Tibial artery (tissue), 4 donors: ENCODE measurements at regions not wholly inside any gene's neighbourhood (a gene's known extent, or its start where the extent isn't known, plus 50 kb on each side); places are given as distances from the start of the nearest gene placed in this dataset.

Experiments
- DNase-seq, 2 donors: peaks; one replicate each; pipeline ENCODE4 v3.0.0-alpha.2; 2019
- H3K27ac ChIP-seq, 2 donors: fragments of 200-600 bp; sonication (generic) in 1 of 2; 1 replicate in 1 of 2; 2 replicates in 1 of 2; pipeline ENCODE4 v1.5.1; 2018 to 2019; ENCODE audit warnings: mild to moderate bottlenecking in 1 of 2
- H3K27me3 ChIP-seq, 2 donors: fragments of 200-600 bp; sonication (generic) in 1 of 2; one replicate each; pipeline versions ENCODE4 v1.5.1 to v1.6.0; 2016 to 2019
- H3K36me3 ChIP-seq, 3 donors: fragments of 200-600 bp; sonication (generic) in 2 of 3; one replicate each; pipeline ENCODE4 v1.5.1; 2016 to 2019; ENCODE audit warnings: mild to moderate bottlenecking in 2 of 3
- H3K4me1 ChIP-seq, 4 donors: fragments of 200-600 bp; sonication (generic) in 2 of 4; 1 replicate in 3 of 4; 2 replicates in 1 of 4; pipeline ENCODE4 v1.5.1; 2016 to 2019
- H3K4me3 ChIP-seq, 2 donors: fragments of 200-600 bp; sonication (generic) in 1 of 2; 1 replicate in 1 of 2; 2 replicates in 1 of 2; pipeline ENCODE4 v1.5.1; 2018 to 2019; ENCODE audit warnings: mild to moderate bottlenecking in 2 of 2
- H3K9me3 ChIP-seq, 3 donors: fragments of 200-600 bp; sonication (generic) in 1 of 3; one replicate each; pipeline ENCODE4 v1.5.1; 2016 to 2019
- CTCF ChIP-seq, 2 experiments: fragments of 200-600 bp in 1 of 2; fragments of 450-650 bp in 1 of 2; IDR thresholded peaks; one replicate each; pipeline ENCODE4 v1.5.1; 2017 to 2019; ENCODE audit warnings: antibody characterized with exemption in 2 of 2, mild to moderate bottlenecking in 1 of 2, moderate library complexity in 1 of 2
- intact Hi-C: fragments of 100-400 bp; cut with DNase I; formaldehyde crosslinking; loops from one replicate; pipeline ENCODE4 v1.15.0; 2023; ENCODE audit warnings: low total_unique reads

- no peak for DNase-seq
- peaks cover 0 to 6% (median 3%) of the 10 kb centered on the region in 4 donors for H3K4me1 ChIP-seq
These were observed 97.8 kb downstream of the SPTSSA start for GRCh38 chr14:34364201-34364600.

GRCh38 chr14:34363733-34364134, 98.3 kb downstream of the SPTSSA start:
- Histone ChIP-seq H3K4me1 (peaks cover 0 to 6% (median 3%) of the 10 kb centered on the region in 4 donors), H3K27ac (no peak overlapping the region), H3K27me3 (peaks cover 0 to 3% of the 10 kb centered on the region in 2 donors), H3K36me3 (no peaks in the 10 kb centered on the region), H3K4me3 (no peak overlapping the region), H3K9me3 (no peaks in the 10 kb centered on the region)
- intact Hi-C loops: no loop called here
- DNase-seq: no peak
- no peak for TF ChIP-seq CTCF (IDR thresholded peaks at IDR 0.05)

More at GRCh38 chr14:34364201-34364600, 97.8 kb downstream of the SPTSSA start:
- Histone ChIP-seq H3K27me3 (peaks cover 0 to 3% of the 10 kb centered on the region in 2 donors), H3K36me3 (no peaks in the 10 kb centered on the region), H3K4me3 (no peak overlapping the region), H3K27ac (no peak overlapping the region), H3K9me3 (no peaks in the 10 kb centered on the region)
- no peak for TF ChIP-seq CTCF (IDR thresholded peaks at IDR 0.05)
- intact Hi-C loops: no loop called here

- no peak for TF ChIP-seq CTCF (IDR thresholded peaks at IDR 0.05)
- H3K36me3 ChIP-seq: no peaks in the 10 kb centered on the region
- H3K27me3 ChIP-seq: peaks cover 0 to 3% of the 10 kb centered on the region in 2 donors
- H3K27ac ChIP-seq: no peak overlapping the region
- no peaks in the 10 kb centered on the region for H3K9me3 ChIP-seq
- intact Hi-C loops: no loop called here
- H3K4me3 ChIP-seq: no peak overlapping the region
- peaks cover 0 to 6% (median 3%) of the 10 kb centered on the region in 4 donors for H3K4me1 ChIP-seq
- DNase-seq: no peak
These were observed 99.3 kb downstream of the SPTSSA start for GRCh38 chr14:34362641-34363251.

GRCh38 chr14:34361504-34362011, 100.5 kb downstream of the SPTSSA start:
- Histone ChIP-seq H3K4me3 (no peak overlapping the region), H3K36me3 (no peaks in the 10 kb centered on the region), H3K27ac (no peak overlapping the region), H3K4me1 (peaks cover 0 to 6% (median 3%) of the 10 kb centered on the region in 4 donors), H3K9me3 (no peaks in the 10 kb centered on the region), H3K27me3 (no peaks in the 10 kb centered on the region)
- DNase-seq: no peak
- TF ChIP-seq CTCF (IDR thresholded peaks at IDR 0.05): no peak
- intact Hi-C loops: no loop called here

- Histone ChIP-seq H3K9me3 (no peaks in the 10 kb centered on the region), H3K27ac (no peak overlapping the region), H3K4me1 (peaks cover 0 to 6% (median 3%) of the 10 kb centered on the region in 4 donors), H3K27me3 (no peaks in the 10 kb centered on the region), H3K4me3 (no peak overlapping the region), H3K36me3 (no peaks in the 10 kb centered on the region)
- intact Hi-C loops: no loop called here
- no peak for TF ChIP-seq CTCF (IDR thresholded peaks at IDR 0.05)
- no peak for DNase-seq
These were observed 102.5 kb downstream of the SPTSSA start for GRCh38 chr14:34359420-34360117.
